Endothelial cell (in vitro differentiated cells): ENCODE measurements at regions not wholly inside any gene's neighbourhood (a gene's known extent, or its start where the extent isn't known, plus 50 kb on each side); places are given as distances from the start of the nearest gene placed in this dataset.

ENCODE experiments used
- DNase-seq: peaks from one replicate; pipeline ENCODE4 v3.0.0; 2021; ENCODE audit warnings: low spot score
- H3K27ac Mint-ChIP-seq: one replicate; pipeline ENCODE4 v1.8.0; 2021; ENCODE audit warnings: mixed read lengths, inconsistent platforms; ENCODE audit not compliant: unreplicated experiment
- H3K27me3 Mint-ChIP-seq: one replicate; pipeline ENCODE4 v1.8.0; 2021; ENCODE audit warnings: mild to moderate bottlenecking, moderate library complexity, mixed read lengths, inconsistent platforms; ENCODE audit not compliant: unreplicated experiment
- H3K36me3 Mint-ChIP-seq: one replicate; pipeline ENCODE4 v1.8.0; 2021; ENCODE audit warnings: mild to moderate bottlenecking, low read depth, mixed read lengths, inconsistent platforms; ENCODE audit not compliant: unreplicated experiment
- H3K4me1 Mint-ChIP-seq: one replicate; pipeline ENCODE4 v1.8.0; 2021; ENCODE audit warnings: mild to moderate bottlenecking, mixed read lengths, inconsistent platforms; ENCODE audit not compliant: unreplicated experiment
- H3K4me3 Mint-ChIP-seq: one replicate; pipeline ENCODE4 v1.8.0; 2021; ENCODE audit warnings: mild to moderate bottlenecking, mixed read lengths, inconsistent platforms; ENCODE audit not compliant: unreplicated experiment
- H3K9me3 Mint-ChIP-seq: one replicate; pipeline ENCODE4 v1.8.0; 2021; ENCODE audit warnings: mixed read lengths, inconsistent platforms; ENCODE audit not compliant: unreplicated experiment
- CTCF ChIP-seq: fragments of 200-600 bp; sonication (generic); IDR thresholded peaks from one replicate; pipeline ENCODE4 v1.5.0; 2021; ENCODE audit warnings: antibody characterized with exemption; ENCODE audit not compliant: unreplicated experiment

- DNase-seq = no peak
- Mint-ChIP-seq H3K4me3 (no peak overlapping the region), H3K27ac (no peak overlapping the region), H3K4me1 (no peaks in the 10 kb centered on the region), H3K27me3 (peaks cover 3% of the 10 kb centered on the region), H3K36me3 (no peaks in the 10 kb centered on the region), H3K9me3 (no peaks in the 10 kb centered on the region)
- TF ChIP-seq CTCF = no peak
Observed at GRCh38 chr2:145483854-145484253, 963.9 kb upstream of the ZEB2 start.

- no peak overlapping the region for H3K4me3 Mint-ChIP-seq
Observed at GRCh38 chr2:145481334-145481922, 961.5 kb upstream of the ZEB2 start.

GRCh38 chr2:145464866-145465265 is 944.9 kb upstream of the ZEB2 start:
- Mint-ChIP-seq H3K4me3 (no peak overlapping the region), H3K9me3 (no peaks in the 10 kb centered on the region), H3K27ac (no peak overlapping the region), H3K36me3 (no peaks in the 10 kb centered on the region), H3K27me3 (no peaks in the 10 kb centered on the region), H3K4me1 (no peaks in the 10 kb centered on the region)
- no peak for DNase-seq
- TF ChIP-seq CTCF = no peak

More at GRCh38 chr2:145481334-145481922, 961.5 kb upstream of the ZEB2 start:
- Mint-ChIP-seq H3K4me1 (no peaks in the 10 kb centered on the region), H3K27ac (no peak overlapping the region), H3K9me3 (no peaks in the 10 kb centered on the region), H3K36me3 (no peaks in the 10 kb centered on the region), H3K27me3 (peaks cover 2% of the 10 kb centered on the region)
- TF ChIP-seq CTCF = no peak
- DNase-seq = no peak

- Mint-ChIP-seq H3K27me3 (no peaks in the 10 kb centered on the region), H3K4me1 (no peaks in the 10 kb centered on the region), H3K4me3 (no peak overlapping the region), H3K9me3 (no peaks in the 10 kb centered on the region), H3K27ac (no peak overlapping the region), H3K36me3 (no peaks in the 10 kb centered on the region)
- no peak for DNase-seq
- TF ChIP-seq CTCF = no peak
Observed at GRCh38 chr2:145460112-145460511, 940.2 kb upstream of the ZEB2 start.

- no peak for TF ChIP-seq CTCF
- H3K4me1 Mint-ChIP-seq = peaks cover 2% of the 10 kb centered on the region
- no peaks in the 10 kb centered on the region for H3K9me3 Mint-ChIP-seq
- no peak for DNase-seq
- peaks cover 1% of the 10 kb centered on the region for H3K27me3 Mint-ChIP-seq
- no peak overlapping the region for H3K27ac Mint-ChIP-seq
- H3K36me3 Mint-ChIP-seq = no peaks in the 10 kb centered on the region
- H3K4me3 Mint-ChIP-seq = no peak overlapping the region
Observed at GRCh38 chr2:145431181-145431951, 911.4 kb upstream of the ZEB2 start.
